GM18499 (cell line): ENCODE measurements at regions not wholly inside any gene's neighbourhood (a gene's known extent, or its start where the extent isn't known, plus 50 kb on each side); places are given as distances from the start of the nearest gene placed in this dataset.
"Not testable (repeated sequence)": the region's sequence is repeated elsewhere in the genome, so short reads cannot be mapped to it uniquely, and the experiment has no call there.

Experiments used
- ATAC-seq: cut with Tn5 transposase; IDR thresholded peaks from one replicate; pipeline ENCODE4 v1.9.1; 2021; ENCODE audit warnings: moderate number of reproducible peaks; ENCODE audit not compliant: insufficient read depth, unreplicated experiment

GRCh38 chr4:164251257-164251656 is 502.7 kb upstream of the SMIM31 start:
- ATAC-seq, result no peak

DNA sequence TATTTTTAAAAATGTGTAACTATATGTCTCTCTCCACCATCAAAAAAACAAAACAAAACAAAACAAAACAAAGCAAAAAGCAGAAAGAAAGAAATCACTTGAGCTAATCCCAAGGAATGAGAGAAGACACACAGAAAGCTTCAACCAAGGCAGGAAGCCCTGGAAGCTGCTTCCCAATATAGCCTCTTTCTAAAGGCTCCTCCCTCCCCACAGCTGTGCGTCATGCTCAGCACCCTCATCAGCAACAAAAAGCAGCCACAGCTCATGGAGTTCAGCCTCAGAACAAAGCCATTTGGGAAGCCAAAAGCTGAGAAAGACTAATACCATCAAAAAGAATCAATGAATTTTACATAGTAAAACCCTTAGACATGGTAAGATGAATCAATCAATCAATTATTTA is 501.6 kb upstream of the SMIM31 start:
- no peak for ATAC-seq

GRCh38 chr4:164261831-164262230 is 492.1 kb upstream of the SMIM31 start:
- ATAC-seq, result no peak

- ATAC-seq, result not testable (repeated sequence)
Observed at GRCh38 chr4:164262508-164262907, 491.4 kb upstream of the SMIM31 start.

- ATAC-seq, result not testable (repeated sequence)
Observed at GRCh38 chr4:164277414-164277813, 476.5 kb upstream of the SMIM31 start.

DNA sequence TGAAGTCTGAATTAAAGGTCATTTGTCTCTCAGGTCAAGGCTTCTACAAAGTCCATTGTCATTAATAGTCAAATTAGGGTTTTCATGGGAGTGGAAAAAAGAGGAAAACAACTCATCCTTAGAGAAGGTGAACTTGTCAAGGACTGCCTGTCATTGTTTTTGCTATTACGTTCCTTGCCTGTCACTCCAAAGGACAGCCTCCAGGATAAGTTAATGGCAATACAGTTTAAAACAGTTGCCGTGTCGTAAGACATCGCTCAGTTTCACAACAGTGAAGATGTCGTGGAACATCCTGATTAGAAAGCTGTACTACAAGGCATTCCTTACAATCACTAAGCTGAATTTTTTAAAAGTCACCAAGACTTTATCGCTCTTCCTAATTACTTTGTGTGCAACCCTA is 466.8 kb upstream of the SMIM31 start:
- no peak for ATAC-seq

DNA sequence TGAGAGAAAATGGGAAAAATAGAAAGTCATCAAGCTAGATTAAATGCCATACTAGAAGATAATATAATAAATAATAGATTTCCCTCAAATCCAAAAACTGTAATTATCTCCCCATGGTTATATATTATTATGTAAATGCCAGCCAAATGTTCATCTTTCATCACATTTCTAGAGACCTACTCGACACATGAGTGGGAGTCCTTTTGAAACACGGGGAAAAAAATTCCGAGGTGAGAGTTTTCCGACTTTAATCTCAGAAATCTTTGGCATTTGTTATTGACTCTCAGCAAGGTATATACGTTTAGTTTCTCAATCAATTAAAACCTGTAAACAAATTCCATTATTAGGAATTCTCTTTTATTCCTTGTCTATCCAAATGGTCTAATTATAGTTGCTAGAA is 465.4 kb upstream of the SMIM31 start:
- ATAC-seq, result no peak

GRCh38 chr4:164293203-164293602 is 460.7 kb upstream of the SMIM31 start:
- ATAC-seq, result no peak

- no peak for ATAC-seq
Observed at GRCh38 chr4:164293743-164294142, 460.2 kb upstream of the SMIM31 start.

DNA sequence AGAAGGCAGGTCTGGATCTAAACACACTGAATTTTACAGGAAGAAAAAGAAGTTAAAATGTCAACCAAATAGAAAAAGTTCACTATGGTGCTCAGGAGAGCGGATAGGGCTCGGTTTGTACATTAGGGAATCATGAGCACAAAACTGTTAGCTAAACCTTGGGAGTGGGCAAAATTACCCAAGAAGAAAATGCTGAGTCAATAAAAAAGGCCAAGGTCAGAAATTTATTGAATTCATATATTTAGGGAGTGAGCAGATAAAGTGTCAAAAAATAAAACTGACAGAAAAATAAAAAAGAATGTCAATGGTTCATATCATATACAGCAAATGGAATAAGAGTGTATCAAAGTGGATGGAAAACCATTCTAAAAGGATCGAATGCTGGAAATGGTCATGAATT is 452.5 kb upstream of the SMIM31 start:
- no peak for ATAC-seq

- peak; percentile 79 for ATAC-seq
Observed at GRCh38 chr4:164304101-164304639, 449.8 kb upstream of the SMIM31 start.

DNA sequence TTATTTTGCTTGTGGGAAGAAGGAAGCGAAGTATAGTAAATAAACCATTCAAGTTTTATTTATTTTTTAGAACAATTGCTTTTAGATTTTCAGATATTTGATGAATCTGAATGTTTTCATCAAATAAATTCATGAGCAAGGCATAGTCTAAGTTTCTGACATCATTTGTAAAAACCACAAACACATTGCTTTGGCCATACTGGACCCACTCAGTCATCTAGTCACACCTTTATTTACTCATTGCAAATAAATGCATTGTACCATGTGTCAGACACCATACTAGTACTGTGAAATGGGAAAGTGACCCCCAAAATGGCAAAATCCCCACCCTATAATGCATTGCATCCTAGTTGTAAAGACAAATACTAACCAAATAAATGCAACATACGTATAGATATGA is 449.1 kb upstream of the SMIM31 start:
- no peak for ATAC-seq

DNA sequence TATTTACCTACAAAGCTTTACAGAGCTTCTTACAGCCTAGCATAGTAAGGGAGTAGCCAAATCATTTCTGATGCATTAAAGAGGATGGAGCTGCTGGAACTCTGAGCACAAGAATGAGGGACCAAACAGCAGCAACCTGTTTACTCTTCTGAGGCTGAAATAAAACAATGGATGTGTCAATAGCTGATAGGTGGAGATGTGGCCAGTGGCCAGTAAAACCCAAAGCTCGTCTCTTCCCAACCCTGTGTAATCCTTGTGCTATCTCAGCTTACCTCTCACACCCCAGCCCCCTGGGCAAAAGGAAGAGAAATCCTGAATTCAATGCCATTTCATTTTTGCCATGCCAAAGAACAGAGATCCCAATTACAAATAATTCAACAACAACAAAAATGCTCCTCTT is 446.7 kb upstream of the SMIM31 start:
- no peak for ATAC-seq

DNA sequence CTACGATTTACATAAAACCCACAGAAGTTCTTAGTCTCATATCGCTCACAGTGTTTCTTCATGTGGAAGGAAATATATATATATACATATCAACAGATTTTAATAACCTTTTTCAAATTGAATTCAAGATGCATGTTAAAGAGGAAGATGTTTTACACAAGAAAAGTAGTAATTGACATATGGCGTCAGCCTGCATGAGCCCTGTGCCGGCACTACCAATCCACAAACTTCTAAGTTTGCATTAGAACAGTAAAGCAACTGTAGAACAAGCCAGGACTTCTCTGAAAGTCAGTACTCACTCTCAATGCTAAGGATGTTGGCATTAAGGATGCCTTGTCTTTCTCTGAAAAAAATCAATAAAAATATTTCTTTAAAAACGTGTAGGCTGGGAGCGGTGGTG is 441.3 kb upstream of the SMIM31 start:
- ATAC-seq, result no peak

GRCh38 chr4:164313853-164314252 is 440.1 kb upstream of the SMIM31 start:
- ATAC-seq, result no peak

DNA sequence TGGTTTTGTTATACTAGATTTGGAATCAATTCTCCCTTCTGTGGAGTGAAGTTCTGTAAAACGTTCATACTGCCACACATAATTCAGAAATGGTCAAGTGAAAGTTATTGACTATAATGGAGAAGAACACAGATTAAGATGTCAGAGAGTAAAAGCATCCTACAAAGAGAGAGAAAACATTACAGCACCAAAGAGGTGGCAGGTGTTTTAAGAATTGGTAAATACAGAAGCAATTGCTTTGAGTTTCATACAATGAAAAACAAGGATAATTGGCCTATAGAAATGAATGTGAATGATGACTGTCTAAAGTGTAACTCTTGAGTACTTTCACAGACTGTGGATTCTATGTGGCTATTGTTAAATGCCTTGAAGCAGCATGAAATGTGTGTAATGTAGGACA is 435.6 kb upstream of the SMIM31 start:
- no peak for ATAC-seq

DNA sequence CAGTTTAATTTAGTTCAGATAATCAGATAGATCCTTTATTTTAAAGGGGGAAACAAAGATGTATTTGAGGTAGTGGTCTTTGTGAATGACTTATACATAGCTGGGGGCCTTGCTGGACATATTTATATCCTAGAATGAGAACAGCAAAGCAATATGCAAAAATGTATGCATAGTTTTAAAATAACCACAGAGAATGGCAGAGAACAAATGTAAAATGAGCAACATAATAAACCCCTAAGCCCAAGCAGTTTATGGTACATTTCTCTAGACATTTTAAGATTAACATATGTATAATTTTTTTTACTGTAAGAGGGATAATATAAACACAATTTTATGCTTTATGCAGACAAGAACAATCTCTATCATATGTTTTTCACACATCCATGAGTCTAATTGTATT is 434.2 kb upstream of the SMIM31 start:
- ATAC-seq, result no peak

DNA sequence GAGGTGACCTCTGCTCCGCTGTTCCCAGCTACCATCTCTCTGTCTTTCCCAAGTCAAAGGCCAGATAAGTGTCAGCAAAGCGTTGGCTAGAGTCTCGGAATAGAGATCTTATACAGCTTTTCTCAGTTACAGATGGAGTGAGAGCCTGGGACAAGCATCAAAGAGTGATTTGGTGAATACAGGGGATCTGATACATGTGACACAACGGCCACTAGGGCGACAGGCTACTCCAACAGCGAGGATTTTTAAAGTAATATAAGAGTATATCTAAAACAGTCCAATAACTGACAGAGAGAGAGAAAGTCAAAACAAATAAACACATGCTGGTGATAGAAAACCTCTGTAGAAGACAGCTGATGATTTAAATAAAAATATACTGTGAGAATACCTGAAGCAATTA is 433.1 kb upstream of the SMIM31 start:
- no peak for ATAC-seq

DNA sequence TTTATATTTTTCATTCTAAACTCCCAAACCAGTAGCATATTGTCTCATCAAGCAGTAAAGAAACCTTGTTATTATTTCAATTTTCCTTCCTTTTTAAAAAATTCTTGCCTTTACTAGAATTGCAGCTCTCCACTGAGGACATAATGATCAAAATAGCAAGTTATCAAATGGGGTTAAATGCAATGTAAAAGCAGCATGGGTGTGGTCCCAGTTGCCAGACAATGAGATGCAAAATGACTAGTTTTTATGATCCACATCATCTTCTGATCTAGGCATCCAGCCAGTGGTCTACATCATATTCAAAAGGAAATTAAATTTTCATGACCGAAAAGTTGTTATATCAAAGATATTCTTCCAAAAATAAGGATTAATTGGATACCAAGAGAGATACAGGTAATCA is 427.9 kb upstream of the SMIM31 start:
- no peak for ATAC-seq

DNA sequence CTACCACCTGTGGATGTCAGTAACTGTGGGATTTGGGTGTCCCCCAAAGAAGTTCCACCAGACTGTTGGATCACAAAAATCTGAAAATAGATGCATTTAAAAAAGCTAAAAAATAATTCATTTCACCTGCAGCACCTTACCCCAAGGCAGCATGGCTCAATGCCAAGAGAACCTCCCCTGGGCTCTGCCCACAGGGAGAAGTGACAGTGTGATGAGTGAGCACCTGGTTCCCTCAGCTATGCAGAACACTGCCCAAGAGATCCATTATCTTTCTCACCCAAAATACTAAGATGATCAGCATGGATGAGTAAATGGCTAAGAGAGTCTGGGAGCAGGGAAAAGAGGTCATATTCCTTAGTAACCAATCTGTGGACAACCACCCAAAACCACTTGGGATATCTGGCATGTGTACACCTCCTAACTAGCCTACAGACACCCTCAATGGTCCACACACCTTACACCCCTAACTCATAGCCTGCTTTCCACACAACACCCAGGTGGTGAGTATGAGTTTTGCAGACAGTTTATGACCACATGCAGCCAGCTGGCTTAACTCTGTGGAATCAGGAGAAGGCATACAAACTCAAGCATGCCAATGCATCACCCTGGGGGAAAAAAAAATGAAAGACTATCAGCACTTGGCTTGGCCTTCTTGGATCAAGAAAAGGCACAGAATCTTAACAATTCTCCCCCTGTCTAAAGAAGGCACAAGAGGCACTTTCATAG is 416.5 kb upstream of the SMIM31 start:
- ATAC-seq, result no peak

DNA sequence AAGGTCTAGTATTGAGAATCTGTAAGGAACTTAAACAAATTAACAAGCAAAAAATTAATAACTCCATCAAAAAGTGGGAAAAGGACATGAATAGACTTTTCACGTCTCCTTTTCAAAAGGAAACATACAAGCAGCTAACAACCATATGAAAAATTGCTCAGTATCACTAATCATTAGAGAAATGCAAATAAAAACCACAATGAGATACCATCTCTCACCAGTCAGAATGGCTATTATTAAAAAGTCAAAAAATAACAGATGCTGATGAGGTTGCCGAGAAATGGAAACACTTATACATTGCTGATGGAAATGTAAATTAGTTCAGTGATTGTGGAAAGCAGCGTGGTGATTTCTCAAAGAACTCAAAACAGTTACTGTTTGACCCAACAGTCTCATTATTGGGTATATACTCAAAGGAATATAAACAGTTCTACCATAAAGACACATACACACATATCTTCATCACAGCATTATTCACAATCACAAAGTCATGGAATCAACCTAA is 410.4 kb upstream of the SMIM31 start:
- ATAC-seq, result no peak

DNA sequence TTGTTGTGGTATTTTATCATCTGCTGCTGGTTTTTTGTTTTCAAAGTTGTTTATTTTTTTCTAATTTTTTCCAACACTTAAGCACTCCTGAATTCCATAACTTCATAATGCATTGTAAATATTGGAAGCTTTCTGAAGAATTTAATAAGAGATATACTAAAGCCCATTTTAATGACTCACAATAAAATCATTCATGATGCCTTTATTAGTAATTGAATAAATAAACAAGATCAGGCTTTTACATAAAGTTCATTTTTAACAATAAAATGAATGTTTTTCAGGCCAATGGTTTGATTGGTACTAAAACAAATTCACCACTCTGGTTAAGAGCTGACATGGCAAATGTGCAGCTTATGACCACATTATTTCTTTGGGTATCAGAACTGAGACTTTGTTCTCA is 408.2 kb upstream of the SMIM31 start:
- no peak for ATAC-seq
